ENCODE measurements at regions not wholly inside any gene's neighbourhood (a gene's known extent, or its start where the extent isn't known, plus 50 kb on each side); places are given as distances from the start of the nearest gene placed in this dataset.

DNA sequence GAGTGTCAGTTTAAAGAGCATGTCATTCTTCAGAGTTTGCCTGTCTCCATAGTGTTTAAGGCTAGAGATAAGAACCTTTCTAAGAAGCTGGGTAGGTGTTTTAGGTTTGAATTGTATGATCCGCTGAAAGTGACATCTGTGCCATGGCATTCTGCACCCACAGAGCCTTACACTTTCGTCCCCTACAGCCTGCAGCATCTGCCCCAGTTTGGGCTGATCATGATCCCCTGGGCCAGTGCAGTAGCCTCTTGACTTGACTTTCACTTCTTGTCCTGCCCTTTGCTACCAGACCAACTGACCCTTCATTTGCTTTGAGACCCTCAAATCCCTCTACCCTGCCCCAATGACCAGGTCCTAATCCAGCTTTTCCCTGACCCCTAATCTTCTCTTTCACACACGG is 81.6 kb downstream of the SOX14 start:
- WGBS (ENCODE audit: insufficient coverage, low coverage, missing lambda C conversion rate) = 0% methylated on average over 3 of the region's 3 CpGs
- TF ChIP-seq, protein P1, sequence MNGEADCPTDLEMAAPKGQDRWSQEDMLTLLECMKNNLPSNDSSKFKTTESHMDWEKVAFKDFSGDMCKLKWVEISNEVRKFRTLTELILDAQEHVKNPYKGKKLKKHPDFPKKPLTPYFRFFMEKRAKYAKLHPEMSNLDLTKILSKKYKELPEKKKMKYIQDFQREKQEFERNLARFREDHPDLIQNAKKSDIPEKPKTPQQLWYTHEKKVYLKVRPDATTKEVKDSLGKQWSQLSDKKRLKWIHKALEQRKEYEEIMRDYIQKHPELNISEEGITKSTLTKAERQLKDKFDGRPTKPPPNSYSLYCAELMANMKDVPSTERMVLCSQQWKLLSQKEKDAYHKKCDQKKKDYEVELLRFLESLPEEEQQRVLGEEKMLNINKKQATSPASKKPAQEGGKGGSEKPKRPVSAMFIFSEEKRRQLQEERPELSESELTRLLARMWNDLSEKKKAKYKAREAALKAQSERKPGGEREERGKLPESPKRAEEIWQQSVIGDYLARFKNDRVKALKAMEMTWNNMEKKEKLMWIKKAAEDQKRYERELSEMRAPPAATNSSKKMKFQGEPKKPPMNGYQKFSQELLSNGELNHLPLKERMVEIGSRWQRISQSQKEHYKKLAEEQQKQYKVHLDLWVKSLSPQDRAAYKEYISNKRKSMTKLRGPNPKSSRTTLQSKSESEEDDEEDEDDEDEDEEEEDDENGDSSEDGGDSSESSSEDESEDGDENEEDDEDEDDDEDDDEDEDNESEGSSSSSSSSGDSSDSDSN (IDR thresholded peaks at IDR 0.05; ENCODE audit: borderline replicate concordance in 1 of 2, low read depth in 2 of 2, low read length in 2 of 2) = no peak
- in situ Hi-C loops (cut with MboI) = no loop called here
- POLR2A ChIA-PET = no interaction called here
- DNase-seq (ENCODE audit: extremely low read depth in 1 of 4, low spot score in 3 of 4) (no peak), FAIRE-seq (no peak), ATAC-seq (no peak)
- no peaks in the 10 kb centered on the region for H3K36me3 ChIP-seq (ENCODE audit: control insufficient read depth, insufficient read depth, low read length)
- H3K27me3 ChIP-seq (ENCODE audit: control insufficient read depth in 2 of 2, insufficient read depth in 2 of 2, low read length in 2 of 2) = no peaks in the 10 kb centered on the region
- H3K9me3 ChIP-seq (replicated peaks; ENCODE audit: control insufficient read depth, insufficient read depth, low read depth, low read length) = no peaks in the 10 kb centered on the region
- H3K9ac ChIP-seq (ENCODE audit: insufficient read depth in 1 of 2, low read depth in 2 of 2, low read length in 2 of 2) = no peak overlapping the region
- no peak overlapping the region for H3K4me3 ChIP-seq
- CTCF ChIA-PET (ENCODE audit: low intra/inter-chr PET ratio) = no interaction called here
- no peaks in the 10 kb centered on the region for H3K4me1 ChIP-seq (replicated peaks in 1 of 2; ENCODE audit: control insufficient read depth in 2 of 2, insufficient read depth in 2 of 2, low read length in 2 of 2)
- BruUV-seq (replicated peaks) = no TSS peak
- no peaks in the 10 kb centered on the region for H3K79me2 ChIP-seq (ENCODE audit: control insufficient read depth, insufficient read depth, low read length)
- H3K27ac ChIP-seq (ENCODE audit: extremely low read depth, low read depth, low read length) = no peak overlapping the region
- H3K4me2 ChIP-seq (ENCODE audit: insufficient read depth, low read length) = no peak overlapping the region
- no peaks in the 10 kb centered on the region for H4K20me1 ChIP-seq (replicated peaks; ENCODE audit: control insufficient read depth, insufficient read depth, low read length)
- H3K9me1 ChIP-seq (ENCODE audit: control insufficient read depth, insufficient read depth, low read length) = no peaks in the 10 kb centered on the region
- intact Hi-C loops (cut with micrococcal nuclease) = no loop called here
- H2AFZ ChIP-seq (ENCODE audit: low read depth, low read length) = no peak overlapping the region

DNA sequence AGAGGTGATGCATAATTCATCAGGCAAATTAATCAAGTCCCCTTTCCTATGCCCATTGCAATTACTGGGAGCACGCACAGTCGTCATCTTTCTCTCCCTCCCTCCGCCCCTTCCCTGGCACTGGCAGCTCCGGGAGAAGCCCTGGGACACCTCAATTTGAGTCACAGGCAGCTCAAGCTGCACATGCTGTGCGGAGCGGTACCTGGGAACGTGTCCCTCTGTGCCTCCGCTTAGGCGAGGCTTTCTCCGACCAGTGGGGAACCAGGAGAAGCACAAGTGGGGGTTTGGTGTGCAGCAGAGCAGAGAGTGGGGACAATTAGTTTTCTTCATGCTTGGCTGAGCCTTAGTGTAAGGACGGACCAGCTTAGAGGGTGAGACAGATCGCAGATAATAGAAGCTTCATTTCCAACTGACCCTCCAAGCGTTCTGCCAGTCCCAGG is 88.3 kb downstream of the SOX14 start:
- Histone ChIP-seq H3K36me3 (ENCODE audit: control insufficient read depth, insufficient read depth, low read length) (no peaks in the 10 kb centered on the region), H3K4me2 (ENCODE audit: insufficient read depth, low read length) (no peak overlapping the region), H3K79me2 (ENCODE audit: control insufficient read depth, insufficient read depth, low read length) (no peaks in the 10 kb centered on the region), H2AFZ (ENCODE audit: low read depth, low read length) (no peak overlapping the region), H3K9me1 (ENCODE audit: control insufficient read depth, insufficient read depth, low read length) (no peaks in the 10 kb centered on the region), H3K4me3 (no peak overlapping the region), H3K9ac (ENCODE audit: insufficient read depth in 1 of 2, low read depth in 2 of 2, low read length in 2 of 2) (no peak overlapping the region), H3K27ac (ENCODE audit: extremely low read depth, low read depth, low read length) (no peak overlapping the region), H4K20me1 (replicated peaks; ENCODE audit: control insufficient read depth, insufficient read depth, low read length) (no peaks in the 10 kb centered on the region), H3K9me3 (replicated peaks; ENCODE audit: control insufficient read depth, insufficient read depth, low read depth, low read length) (no peaks in the 10 kb centered on the region), H3K4me1 (replicated peaks in 1 of 2; ENCODE audit: control insufficient read depth in 2 of 2, insufficient read depth in 2 of 2, low read length in 2 of 2) (no peaks in the 10 kb centered on the region), H3K27me3 (ENCODE audit: control insufficient read depth in 2 of 2, insufficient read depth in 2 of 2, low read length in 2 of 2) (no peaks in the 10 kb centered on the region)
- TF ChIP-seq HMGN3 (IDR thresholded peaks at IDR 0.05; ENCODE audit: borderline replicate concordance, extremely low read depth, insufficient read length, low read depth, low read length) = no peak
- ATAC-seq = no peak
- DNase-seq (ENCODE audit: extremely low read depth in 1 of 4, low spot score in 3 of 4) = no peak
- in situ Hi-C loops (cut with MboI) = no loop called here
- no TSS peak for BruUV-seq (replicated peaks)
- WGBS (ENCODE audit: insufficient coverage, low coverage, missing lambda C conversion rate) = 0% methylated on average over 9 of the region's 13 CpGs
- intact Hi-C loops (cut with micrococcal nuclease) = no loop called here
- ChIA-PET POLR2A (no interaction called here), CTCF (ENCODE audit: low intra/inter-chr PET ratio) (no interaction called here)
- FAIRE-seq = no peak
